Activated CD4-positive, alpha-beta T cell treated with anti-CD3 and anti-CD28 coated beads, Interleukin-2, Interleukin-6, amounts not matched to agents 100 ng/mL and 50 ng/mL, durations not matched to agents 16 hours and 8 hours (primary cell): ENCODE measurements at regions not wholly inside any gene's neighbourhood (a gene's known extent, or its start where the extent isn't known, plus 50 kb on each side); places are given as distances from the start of the nearest gene placed in this dataset.

ENCODE experiments used
- DNase-seq: peaks from one replicate; pipeline ENCODE4 v3.0.0-alpha.2; 2020

- no peak for DNase-seq
These were observed 369.6 kb downstream of the DUSP6 start for GRCh38 chr12:88982694-88983093.

GRCh38 chr12:88977115-88977514, 375.2 kb downstream of the DUSP6 start:
- DNase-seq, result no peak

- DNase-seq, result no peak
These were observed 378.3 kb downstream of the DUSP6 start for GRCh38 chr12:88973998-88974397.

GRCh38 chr12:88970740-88971139, 381.6 kb downstream of the DUSP6 start:
- no peak for DNase-seq

GRCh38 chr12:88969127-88969526, 383.2 kb downstream of the DUSP6 start:
- no peak for DNase-seq

GRCh38 chr12:88960213-88960878, 380.1 kb upstream of the KITLG start:
- no peak for DNase-seq

- DNase-seq, result no peak
These were observed 378.7 kb upstream of the KITLG start for GRCh38 chr12:88958946-88959345.

GRCh38 chr12:88958153-88958552, 377.9 kb upstream of the KITLG start:
- no peak for DNase-seq

GRCh38 chr12:88957358-88957757, 377.1 kb upstream of the KITLG start:
- DNase-seq, result no peak

- DNase-seq, result no peak
These were observed 375.3 kb upstream of the KITLG start for GRCh38 chr12:88955531-88955930.

- no peak for DNase-seq
These were observed 372.8 kb upstream of the KITLG start for GRCh38 chr12:88953029-88953586.

GRCh38 chr12:88952562-88952942, 372.3 kb upstream of the KITLG start:
- no peak for DNase-seq

- no peak for DNase-seq
These were observed 371.7 kb upstream of the KITLG start for GRCh38 chr12:88951860-88952561.

- no peak for DNase-seq
These were observed 370.9 kb upstream of the KITLG start for GRCh38 chr12:88951177-88951576.

- no peak for DNase-seq
These were observed 367.3 kb upstream of the KITLG start for GRCh38 chr12:88947486-88948043.

- no peak for DNase-seq
These were observed 366.2 kb upstream of the KITLG start for GRCh38 chr12:88946372-88946997.

GRCh38 chr12:88945051-88945732, 364.9 kb upstream of the KITLG start:
- no peak for DNase-seq

- DNase-seq, result no peak
These were observed 364.1 kb upstream of the KITLG start for GRCh38 chr12:88944397-88944796.

- DNase-seq, result no peak
These were observed 360.6 kb upstream of the KITLG start for GRCh38 chr12:88940854-88941253.

- DNase-seq, result no peak
These were observed 355.6 kb upstream of the KITLG start for GRCh38 chr12:88935856-88936255.

- DNase-seq, result no peak
These were observed 354.0 kb upstream of the KITLG start for GRCh38 chr12:88934163-88934747.

GRCh38 chr12:88932457-88932856, 352.2 kb upstream of the KITLG start:
- no peak for DNase-seq

- no peak for DNase-seq
These were observed 351.3 kb upstream of the KITLG start for GRCh38 chr12:88931598-88931997.
